ENCODE measurements at regions not wholly inside any gene's neighbourhood (a gene's known extent, or its start where the extent isn't known, plus 50 kb on each side); places are given as distances from the start of the nearest gene placed in this dataset.
"Not testable (repeated sequence)": the region's sequence is repeated elsewhere in the genome, so short reads cannot be mapped to it uniquely, and the experiment has no call there.

GRCh38 chr6:57989520-57990080 is 672.2 kb downstream of the PRIM2 start:
- TF ChIP-seq POLR2A, CTCF (IDR thresholded peaks at IDR 0.05): not testable (repeated sequence)

All from heart left ventricle (tissue), 13 donors.